ENCODE measurements at regions not wholly inside any gene's neighbourhood (a gene's known extent, or its start where the extent isn't known, plus 50 kb on each side); places are given as distances from the start of the nearest gene placed in this dataset.

GRCh38 chr22:22834204-22834603, 53.4 kb upstream of the IGLL5 start:
- no peaks in the 10 kb centered on the region for H3K36me3 ChIP-seq
- DNase-seq (no peak), ATAC-seq (no peak), FAIRE-seq (no peak)
- H3K4me3 ChIP-seq, result no peak overlapping the region
- no peak for TF ChIP-seq CTCF (IDR thresholded peaks at IDR 0.05)
- no peak overlapping the region for H3K27ac ChIP-seq
- peaks cover 0 to 5% (median 0%) of the 10 kb centered on the region in 4 donors for H3K9me3 ChIP-seq
- no peaks in the 10 kb centered on the region for H3K4me1 ChIP-seq
- intact Hi-C loops (cut with DNase I), result no loop called here
- H3K27me3 ChIP-seq, result no peaks in the 10 kb centered on the region
- WGBS, 2 donors, result 45 to 61% methylated on average over 3 of the region's 3 CpGs

DNA sequence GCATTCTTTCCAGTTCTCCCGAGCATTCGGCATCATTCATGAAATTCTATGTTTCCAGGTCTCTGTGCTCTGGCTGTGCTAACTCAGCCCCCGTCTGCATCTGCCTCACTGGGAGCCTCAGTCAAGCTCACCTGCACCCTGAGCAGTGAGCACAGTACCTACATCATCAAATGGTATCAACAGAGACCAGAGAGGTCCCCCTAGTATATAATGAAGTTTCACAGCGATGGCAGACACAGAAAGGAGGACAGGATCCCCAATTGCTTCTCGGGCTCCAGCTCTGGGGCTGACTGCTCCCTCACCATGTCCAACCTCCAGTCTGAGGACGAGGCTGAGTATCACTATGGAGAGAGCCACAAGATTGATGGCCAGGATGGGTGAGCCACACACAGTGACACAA, 52.8 kb upstream of the IGLL5 start:
- H3K36me3 ChIP-seq, result no peaks in the 10 kb centered on the region
- peaks cover 0 to 5% (median 0%) of the 10 kb centered on the region in 4 donors for H3K9me3 ChIP-seq
- H3K27ac ChIP-seq, result no peak overlapping the region
- H3K4me3 ChIP-seq, result no peak overlapping the region
- TF ChIP-seq CTCF (IDR thresholded peaks at IDR 0.05), result no peak
- intact Hi-C loops (cut with DNase I), result no loop called here
- H3K4me1 ChIP-seq, result no peaks in the 10 kb centered on the region
- ATAC-seq, result no peak
- no peak for DNase-seq
- FAIRE-seq, result no peak
- no peaks in the 10 kb centered on the region for H3K27me3 ChIP-seq
- 54 to 58% methylated on average over 6 of the region's 6 CpGs for WGBS, 2 donors

- intact Hi-C loops (cut with DNase I), result no loop called here
- Histone ChIP-seq H3K36me3 (no peaks in the 10 kb centered on the region), H3K27ac (no peak overlapping the region), H3K27me3 (no peaks in the 10 kb centered on the region), H3K4me1 (no peaks in the 10 kb centered on the region), H3K4me3 (no peak overlapping the region), H3K9me3 (peaks cover 0 to 5% (median 0%) of the 10 kb centered on the region in 4 donors)
- DNase-seq (no peak), FAIRE-seq (no peak), ATAC-seq (no peak)
- TF ChIP-seq CTCF (IDR thresholded peaks at IDR 0.05), result no peak
- 62 to 67% methylated on average over 4 of the region's 4 CpGs for WGBS, 2 donors
These were observed 52.4 kb upstream of the IGLL5 start for GRCh38 chr22:22835242-22835641.

GRCh38 chr22:22835771-22836291, 51.8 kb upstream of the IGLL5 start:
- ATAC-seq (no peak), DNase-seq (no peak), FAIRE-seq (no peak)
- Histone ChIP-seq H3K4me1 (no peaks in the 10 kb centered on the region), H3K27me3 (no peaks in the 10 kb centered on the region), H3K36me3 (no peaks in the 10 kb centered on the region), H3K27ac (no peak overlapping the region), H3K4me3 (no peak overlapping the region), H3K9me3 (peaks cover 0 to 5% (median 0%) of the 10 kb centered on the region in 4 donors)
- WGBS, 2 donors, result 41 to 57% methylated on average over 3 of the region's 3 CpGs
- no peak for TF ChIP-seq CTCF (IDR thresholded peaks at IDR 0.05)
- intact Hi-C loops (cut with DNase I), result no loop called here

GRCh38 chr22:22836635-22837034, 51.0 kb upstream of the IGLL5 start:
- WGBS, 2 donors, result 58 to 66% methylated on average over 6 of the region's 6 CpGs
- ATAC-seq (no peak), DNase-seq (no peak), FAIRE-seq (no peak)
- H3K4me1 ChIP-seq, result no peaks in the 10 kb centered on the region
- no peaks in the 10 kb centered on the region for H3K36me3 ChIP-seq
- no peak overlapping the region for H3K27ac ChIP-seq
- no peak for TF ChIP-seq CTCF (IDR thresholded peaks at IDR 0.05)
- H3K9me3 ChIP-seq, result no peaks in the 10 kb centered on the region
- H3K4me3 ChIP-seq, result no peak overlapping the region
- no peaks in the 10 kb centered on the region for H3K27me3 ChIP-seq
- intact Hi-C loops (cut with DNase I), result no loop called here

Small RNAs in the stretch of these regions (microRNA-seq; reads per million reads assigned to microRNA genes)
- gene MIR650, result 0 reads per million in 2 donors
